SK-N-MC (cell line): ENCODE measurements at regions not wholly inside any gene's neighbourhood (a gene's known extent, or its start where the extent isn't known, plus 50 kb on each side); places are given as distances from the start of the nearest gene placed in this dataset.

Source experiments
- DNase-seq: peaks from one replicate; pipeline ENCODE4 v3.0.0-alpha.2; 2011; ENCODE audit warnings: low read depth, low spot score
- H3K27ac ChIP-seq: fragments of 200-600 bp; sonication (generic); 2 replicates; pipeline ENCODE4 v1.5.1; 2016; ENCODE audit warnings: mixed run types
- H3K36me3 ChIP-seq: fragments of 200-600 bp; sonication (generic); 2 replicates; pipeline ENCODE4 v1.6.1; 2017; ENCODE audit warnings: antibody characterized with exemption, low read length, mixed read lengths; ENCODE audit not compliant: insufficient read depth
- H3K4me3 ChIP-seq: fragments of 200-600 bp; sonication (generic); 2 replicates; pipeline ENCODE4 v1.5.1; 2016
- H3K9ac ChIP-seq: fragments of 200-600 bp; sonication (generic); 2 replicates; pipeline ENCODE4 v1.8.0; 2017; ENCODE audit warnings: mixed run types, mixed read lengths; ENCODE audit not compliant: insufficient read length
- H3K9me3 ChIP-seq: fragments of 200-600 bp; sonication (generic); 2 replicates; pipeline ENCODE4 v1.6.1; 2017; ENCODE audit warnings: low read depth, mild to moderate bottlenecking, antibody characterized with exemption, low read length, moderate library complexity, mixed read lengths
- EZH2 ChIP-seq: fragments of 200-600 bp; sonication (generic); IDR thresholded peaks from one replicate; pipeline ENCODE4 v1.6.1; 2017; ENCODE audit warnings: antibody characterized with exemption
- FOXP2 ChIP-seq: optimal IDR thresholded peaks from 2 replicates; pipeline ENCODE3; 2011; ENCODE audit warnings: mild to moderate bottlenecking, moderate library complexity; ENCODE audit not compliant: insufficient read depth; ENCODE audit errors: extremely low read length, control extremely low read depth
- POLR2AphosphoS5 ChIP-seq: IDR thresholded peaks from 2 replicates; pipeline ENCODE4 v1.6.1; 2012; ENCODE audit warnings: mild to moderate bottlenecking, low read depth, low read length, borderline replicate concordance

GRCh38 chr10:129320340-129320739, 146.7 kb upstream of the MGMT start:
- no peak for TF ChIP-seq FOXP2
- TF ChIP-seq EZH2, result no peak
- no peak for TF ChIP-seq POLR2AphosphoS5
- no peaks in the 10 kb centered on the region; the same call in 1 of the 2 replicates for H3K9me3 ChIP-seq
- no peak for DNase-seq
- no peak overlapping the region for H3K4me3 ChIP-seq
- H3K9ac ChIP-seq, result no peak overlapping the region
- no peak overlapping the region for H3K27ac ChIP-seq
- H3K36me3 ChIP-seq, result no peaks in the 10 kb centered on the region

GRCh38 chr10:129321727-129322126, 145.3 kb upstream of the MGMT start:
- TF ChIP-seq POLR2AphosphoS5 (no peak), FOXP2 (no peak), EZH2 (no peak)
- H3K4me3 ChIP-seq, result no peak overlapping the region

GRCh38 chr10:129322933-129323820, 143.9 kb upstream of the MGMT start:
- TF ChIP-seq POLR2AphosphoS5 (no peak), EZH2 (no peak), FOXP2 (no peak)
- DNase-seq, result no peak
- no peak overlapping the region for H3K4me3 ChIP-seq
- no peaks in the 10 kb centered on the region for H3K9me3 ChIP-seq
- no peaks in the 10 kb centered on the region for H3K36me3 ChIP-seq
- no peak overlapping the region for H3K27ac ChIP-seq
- H3K9ac ChIP-seq, result no peak overlapping the region

More at GRCh38 chr10:129321727-129322126, 145.3 kb upstream of the MGMT start:
- Histone ChIP-seq H3K36me3 (no peaks in the 10 kb centered on the region), H3K9me3 (no peaks in the 10 kb centered on the region), H3K27ac (no peak overlapping the region), H3K9ac (no peak overlapping the region)
- no peak for DNase-seq

- Histone ChIP-seq H3K9ac (no peak overlapping the region), H3K9me3 (no peaks in the 10 kb centered on the region), H3K36me3 (no peaks in the 10 kb centered on the region), H3K4me3 (no peak overlapping the region), H3K27ac (no peak overlapping the region)
- TF ChIP-seq POLR2AphosphoS5, result no peak
- TF ChIP-seq EZH2, result no peak
- no peak for TF ChIP-seq FOXP2
- no peak for DNase-seq
These were observed 143.2 kb upstream of the MGMT start for GRCh38 chr10:129323879-129324278.

GRCh38 chr10:129325893-129326292, 141.1 kb upstream of the MGMT start:
- no peak for DNase-seq
- no peaks in the 10 kb centered on the region for H3K9me3 ChIP-seq
- H3K4me3 ChIP-seq, result no peak overlapping the region
- H3K36me3 ChIP-seq, result no peaks in the 10 kb centered on the region
- no peak overlapping the region for H3K9ac ChIP-seq
- TF ChIP-seq FOXP2, result no peak
- no peak for TF ChIP-seq POLR2AphosphoS5
- TF ChIP-seq EZH2, result no peak
- H3K27ac ChIP-seq, result no peak overlapping the region

- TF ChIP-seq FOXP2, result no peak
- no peak overlapping the region for H3K4me3 ChIP-seq
- DNase-seq, result peak; percentile 63
- no peaks in the 10 kb centered on the region for H3K9me3 ChIP-seq
- no peaks in the 10 kb centered on the region for H3K36me3 ChIP-seq
- H3K9ac ChIP-seq, result no peak overlapping the region
- H3K27ac ChIP-seq, result no peak overlapping the region
These were observed 138.5 kb upstream of the MGMT start for GRCh38 chr10:129328546-129328945.

GRCh38 chr10:129329385-129330055, 137.5 kb upstream of the MGMT start:
- no peak for TF ChIP-seq EZH2
- Histone ChIP-seq H3K27ac (no peak overlapping the region), H3K36me3 (no peaks in the 10 kb centered on the region), H3K9ac (no peak overlapping the region), H3K4me3 (no peak overlapping the region), H3K9me3 (no peaks in the 10 kb centered on the region)
- DNase-seq, result no peak

GRCh38 chr10:129330211-129330610, 136.8 kb upstream of the MGMT start:
- Histone ChIP-seq H3K27ac (no peak overlapping the region), H3K9ac (no peak overlapping the region), H3K4me3 (no peak overlapping the region), H3K36me3 (no peaks in the 10 kb centered on the region), H3K9me3 (no peaks in the 10 kb centered on the region)
- TF ChIP-seq EZH2, result no peak
- DNase-seq, result no peak
